ENCODE measurements at regions not wholly inside any gene's neighbourhood (a gene's known extent, or its start where the extent isn't known, plus 50 kb on each side); places are given as distances from the start of the nearest gene placed in this dataset.

DNA sequence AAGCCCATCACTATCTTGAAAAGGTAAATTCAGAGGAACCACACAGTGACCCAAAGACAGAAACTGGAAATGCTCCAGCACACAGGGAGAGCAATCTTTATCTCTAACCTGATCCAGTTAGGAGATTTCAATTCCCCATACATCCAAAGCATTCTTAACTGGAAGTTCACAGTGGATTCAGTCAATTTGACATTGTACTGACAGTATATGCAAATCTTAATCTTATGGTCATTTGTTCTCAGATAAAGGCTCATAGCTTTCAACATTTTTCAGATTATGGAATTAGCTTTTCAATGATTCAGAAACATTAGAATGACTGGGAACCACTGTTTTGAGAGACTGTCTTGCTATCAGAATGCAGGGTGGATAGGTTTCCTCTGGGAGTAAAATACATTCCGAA is 1455.6 kb downstream of the OLFM4 start:
- Histone ChIP-seq H3K9ac (replicated peaks; ENCODE audit: extremely low read depth, insufficient read depth, low read length) (no peak overlapping the region), H3K79me2 (ENCODE audit: control insufficient read depth, insufficient read depth, low read length) (no peaks in the 10 kb centered on the region), H3K4me1 (ENCODE audit: control insufficient read depth, extremely low read depth, insufficient read depth, low read length) (no peaks in the 10 kb centered on the region), H3K27me3 (ENCODE audit: control insufficient read depth in 2 of 2, insufficient read depth in 2 of 2, low read length in 2 of 2) (no peaks in the 10 kb centered on the region), H3K4me2 (ENCODE audit: insufficient read depth, low read length) (no peak overlapping the region), H3K9me1 (replicated peaks; ENCODE audit: control insufficient read depth, extremely low read depth, insufficient read depth, low read length) (no peaks in the 10 kb centered on the region), H4K20me1 (replicated peaks; ENCODE audit: control insufficient read depth, extremely low read depth, insufficient read depth, low read length) (no peaks in the 10 kb centered on the region), H2AFZ (ENCODE audit: low read depth, low read length) (no peak overlapping the region), H3K4me3 (replicated peaks in 1 of 3; ENCODE audit: insufficient read depth in 1 of 3, low read depth in 1 of 3, low read length in 3 of 3) (no peak overlapping the region), H3K36me3 (ENCODE audit: control insufficient read depth in 2 of 2, extremely low read depth in 1 of 2, insufficient read depth in 2 of 2, low read length in 2 of 2) (no peaks in the 10 kb centered on the region), H3K9me3 (replicated peaks; ENCODE audit: control insufficient read depth, insufficient read depth, low read length) (no peaks in the 10 kb centered on the region), H3K27ac (ENCODE audit: insufficient read depth, low read depth, low read length) (no peak overlapping the region)
- TF ChIP-seq JUN (IDR thresholded peaks at IDR 0.05; ENCODE audit: borderline replicate concordance, insufficient read depth, insufficient read length, low read depth) (no peak), FOS (IDR thresholded peaks at IDR 0.05; ENCODE audit: borderline replicate concordance, insufficient read depth, low read length) (no peak), MYC (IDR thresholded peaks at IDR 0.05; ENCODE audit: low read depth, low read length) (no peak), GATA2 (IDR thresholded peaks at IDR 0.05; ENCODE audit: insufficient read depth, insufficient read length, low read depth, low read length) (no peak)
- TF ChIP-seq, protein P1, sequence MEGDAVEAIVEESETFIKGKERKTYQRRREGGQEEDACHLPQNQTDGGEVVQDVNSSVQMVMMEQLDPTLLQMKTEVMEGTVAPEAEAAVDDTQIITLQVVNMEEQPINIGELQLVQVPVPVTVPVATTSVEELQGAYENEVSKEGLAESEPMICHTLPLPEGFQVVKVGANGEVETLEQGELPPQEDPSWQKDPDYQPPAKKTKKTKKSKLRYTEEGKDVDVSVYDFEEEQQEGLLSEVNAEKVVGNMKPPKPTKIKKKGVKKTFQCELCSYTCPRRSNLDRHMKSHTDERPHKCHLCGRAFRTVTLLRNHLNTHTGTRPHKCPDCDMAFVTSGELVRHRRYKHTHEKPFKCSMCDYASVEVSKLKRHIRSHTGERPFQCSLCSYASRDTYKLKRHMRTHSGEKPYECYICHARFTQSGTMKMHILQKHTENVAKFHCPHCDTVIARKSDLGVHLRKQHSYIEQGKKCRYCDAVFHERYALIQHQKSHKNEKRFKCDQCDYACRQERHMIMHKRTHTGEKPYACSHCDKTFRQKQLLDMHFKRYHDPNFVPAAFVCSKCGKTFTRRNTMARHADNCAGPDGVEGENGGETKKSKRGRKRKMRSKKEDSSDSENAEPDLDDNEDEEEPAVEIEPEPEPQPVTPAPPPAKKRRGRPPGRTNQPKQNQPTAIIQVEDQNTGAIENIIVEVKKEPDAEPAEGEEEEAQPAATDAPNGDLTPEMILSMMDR (IDR thresholded peaks at IDR 0.05; ENCODE audit: extremely low read depth in 1 of 2, insufficient read depth in 1 of 2, low read depth in 1 of 2, low read length in 2 of 2), result no peak
- intact Hi-C loops (cut with micrococcal nuclease) (no loop called here), dilution Hi-C loops (cut with MboI; ENCODE audit: extremely low pct_ligation_motif_present, low sequenced_read_pairs) (no loop called here)
- DNase-seq (ENCODE audit: low read depth, low spot score) (no peak), FAIRE-seq (no peak)
- ChIA-PET CTCF (no interaction called here), POLR2A (no interaction called here)
- no TSS peak for BruUV-seq (replicated peaks)

DNA sequence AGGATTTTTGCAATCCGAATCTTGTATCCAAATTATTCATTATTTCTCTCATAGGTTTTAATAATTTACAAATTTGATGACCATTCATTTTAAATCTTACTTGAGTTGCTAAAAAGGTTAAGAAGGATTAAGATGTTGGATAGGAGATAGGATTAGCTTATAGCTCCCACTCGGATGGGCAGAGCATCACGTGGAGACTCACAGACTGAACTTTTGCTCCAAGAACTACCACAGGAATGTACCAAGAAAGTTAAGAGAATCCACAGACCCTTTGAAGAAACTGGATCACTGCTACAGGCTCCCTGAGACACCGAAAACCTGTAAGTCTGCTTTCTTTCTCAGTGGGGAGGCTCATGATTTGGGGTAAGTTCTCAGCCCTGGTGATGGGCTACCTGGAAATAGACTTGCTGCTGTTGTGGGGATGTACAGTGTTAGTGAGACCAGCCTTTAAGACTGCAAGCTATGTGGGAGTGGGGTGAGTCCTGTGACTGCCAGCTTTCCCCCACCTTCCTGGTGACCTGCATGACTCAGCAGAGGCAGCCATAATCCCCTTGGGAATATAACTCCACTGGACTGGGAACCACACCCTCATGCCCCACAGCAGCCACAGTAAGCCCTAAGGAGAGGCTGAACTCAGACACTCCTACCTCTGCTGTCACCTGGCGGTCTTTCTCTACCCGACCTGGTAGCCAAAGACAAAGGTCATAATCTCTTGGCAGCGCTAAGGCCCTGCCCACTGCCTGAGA is 1458.0 kb downstream of the OLFM4 start:
- no peak overlapping the region for H3K9ac ChIP-seq (replicated peaks; ENCODE audit: extremely low read depth, insufficient read depth, low read length)
- ChIA-PET CTCF (no interaction called here), POLR2A (no interaction called here)
- no peaks in the 10 kb centered on the region for H4K20me1 ChIP-seq (replicated peaks; ENCODE audit: control insufficient read depth, extremely low read depth, insufficient read depth, low read length)
- no peak overlapping the region for H3K4me3 ChIP-seq (replicated peaks in 1 of 3; ENCODE audit: insufficient read depth in 1 of 3, low read depth in 1 of 3, low read length in 3 of 3)
- no peaks in the 10 kb centered on the region for H3K9me3 ChIP-seq (replicated peaks; ENCODE audit: control insufficient read depth, insufficient read depth, low read length)
- H3K4me2 ChIP-seq (ENCODE audit: insufficient read depth, low read length), result no peak overlapping the region
- H2AFZ ChIP-seq (ENCODE audit: low read depth, low read length), result no peak overlapping the region
- DNase-seq (ENCODE audit: low read depth, low spot score), result no peak
- no peaks in the 10 kb centered on the region for H3K4me1 ChIP-seq (ENCODE audit: control insufficient read depth, extremely low read depth, insufficient read depth, low read length)
- no peaks in the 10 kb centered on the region for H3K9me1 ChIP-seq (replicated peaks; ENCODE audit: control insufficient read depth, extremely low read depth, insufficient read depth, low read length)
- TF ChIP-seq, protein P1 (IDR thresholded peaks at IDR 0.05; ENCODE audit: extremely low read depth in 1 of 2, insufficient read depth in 1 of 2, low read depth in 1 of 2, low read length in 2 of 2), result no peak
- TF ChIP-seq POLR2AphosphoS5 (IDR thresholded peaks at IDR 0.05; ENCODE audit: insufficient read depth, low read depth, low read length) (no peak), MYC (IDR thresholded peaks at IDR 0.05; ENCODE audit: low read depth, low read length) (no peak), FOS (IDR thresholded peaks at IDR 0.05; ENCODE audit: borderline replicate concordance, insufficient read depth, low read length) (no peak), EZH2 (IDR thresholded peaks at IDR 0.05; ENCODE audit: borderline replicate concordance, low read depth, low read length, severe bottlenecking) (no peak), GATA2 (IDR thresholded peaks at IDR 0.05; ENCODE audit: insufficient read depth, insufficient read length, low read depth, low read length) (no peak), POLR2A (IDR thresholded peaks at IDR 0.05; ENCODE audit: low read depth, low read length) (no peak)
- intact Hi-C loops (cut with micrococcal nuclease), result no loop called here
- no peak overlapping the region for H3K27ac ChIP-seq (ENCODE audit: insufficient read depth, low read depth, low read length)
- no peak for FAIRE-seq
- dilution Hi-C loops (cut with MboI; ENCODE audit: extremely low pct_ligation_motif_present, low sequenced_read_pairs), result no loop called here
- no peaks in the 10 kb centered on the region for H3K36me3 ChIP-seq (ENCODE audit: control insufficient read depth in 2 of 2, extremely low read depth in 1 of 2, insufficient read depth in 2 of 2, low read length in 2 of 2)
- no peaks in the 10 kb centered on the region for H3K27me3 ChIP-seq (ENCODE audit: control insufficient read depth in 2 of 2, insufficient read depth in 2 of 2, low read length in 2 of 2)
- no TSS peak for BruUV-seq (replicated peaks)
- H3K79me2 ChIP-seq (ENCODE audit: control insufficient read depth, insufficient read depth, low read length), result no peaks in the 10 kb centered on the region
